ENCODE measurements at regions not wholly inside any gene's neighbourhood (a gene's known extent, or its start where the extent isn't known, plus 50 kb on each side); places are given as distances from the start of the nearest gene placed in this dataset.

- Mint-ChIP-seq H3K4me1 (no peaks in the 10 kb centered on the region), H3K27me3 (ENCODE audit: low read depth in 3 of 3) (peaks cover 0 to 6% (median 0%) of the 10 kb centered on the region in 3 donors), H3K9me3 (peaks cover 0 to 5% (median 1%) of the 10 kb centered on the region in 6 donors), H3K27ac (peak overlapping the region in 1 of 6 donors; percentile 76), H3K4me3 (no peak overlapping the region), H3K36me3 (no peaks in the 10 kb centered on the region)
- no peak for DNase-seq
Measured at GRCh38 chr4:186481998-186482790, 73.2 kb downstream of the MTNR1A start.

- Mint-ChIP-seq H3K4me1 (no peaks in the 10 kb centered on the region), H3K9me3 (peaks cover 0 to 6% (median 0%) of the 10 kb centered on the region in 6 donors), H3K27ac (no peak overlapping the region), H3K4me3 (no peak overlapping the region), H3K27me3 (ENCODE audit: low read depth in 3 of 3) (peaks cover 0 to 1% (median 1%) of the 10 kb centered on the region in 3 donors), H3K36me3 (no peaks in the 10 kb centered on the region)
- no peak for DNase-seq
Measured at GRCh38 chr4:186475202-186475601, 80.2 kb downstream of the MTNR1A start.

GRCh38 chr4:186473933-186474332 lies 81.4 kb downstream of the MTNR1A start:
- Mint-ChIP-seq H3K4me1 (no peaks in the 10 kb centered on the region), H3K36me3 (no peaks in the 10 kb centered on the region)

GRCh38 chr4:186472948-186473347 lies 82.4 kb downstream of the MTNR1A start:
- H3K27ac Mint-ChIP-seq = no peak overlapping the region
- no peak for DNase-seq
- peaks cover 0 to 8% (median 0%) of the 10 kb centered on the region in 6 donors for H3K9me3 Mint-ChIP-seq
- H3K4me1 Mint-ChIP-seq = no peaks in the 10 kb centered on the region
- no peak overlapping the region for H3K4me3 Mint-ChIP-seq
- H3K27me3 Mint-ChIP-seq (ENCODE audit: low read depth in 3 of 3) = peaks cover 1 to 3% (median 2%) of the 10 kb centered on the region in 3 donors
- no peaks in the 10 kb centered on the region for H3K36me3 Mint-ChIP-seq

More at GRCh38 chr4:186473933-186474332, 81.4 kb downstream of the MTNR1A start:
- H3K4me3 Mint-ChIP-seq = no peak overlapping the region
- H3K27ac Mint-ChIP-seq = no peak overlapping the region
- DNase-seq = no peak
- H3K27me3 Mint-ChIP-seq (ENCODE audit: low read depth in 3 of 3) = peaks cover 1 to 3% (median 2%) of the 10 kb centered on the region in 3 donors
- peaks cover 0 to 8% (median 0%) of the 10 kb centered on the region in 6 donors for H3K9me3 Mint-ChIP-seq

GRCh38 chr4:186471441-186471840 lies 83.9 kb downstream of the MTNR1A start:
- Mint-ChIP-seq H3K36me3 (no peaks in the 10 kb centered on the region), H3K27ac (no peak overlapping the region), H3K27me3 (ENCODE audit: low read depth in 3 of 3) (peaks cover 1 to 5% (median 2%) of the 10 kb centered on the region in 3 donors), H3K9me3 (peaks cover 0 to 8% (median 0%) of the 10 kb centered on the region in 6 donors), H3K4me1 (no peaks in the 10 kb centered on the region), H3K4me3 (no peak overlapping the region)
- DNase-seq = no peak

GRCh38 chr4:186458050-186458449 lies 97.3 kb downstream of the MTNR1A start:
- Mint-ChIP-seq H3K4me1 (no peaks in the 10 kb centered on the region), H3K27me3 (ENCODE audit: low read depth in 3 of 3) (peaks cover 0 to 3% (median 2%) of the 10 kb centered on the region in 3 donors), H3K9me3 (peaks cover 0 to 15% (median 3%) of the 10 kb centered on the region in 6 donors), H3K36me3 (no peaks in the 10 kb centered on the region), H3K27ac (no peak overlapping the region), H3K4me3 (no peak overlapping the region)
- no peak for DNase-seq

- Mint-ChIP-seq H3K4me1 (no peaks in the 10 kb centered on the region), H3K36me3 (peaks cover 0 to 9% (median 6%) of the 10 kb centered on the region in 3 donors), H3K9me3 (peaks cover 11 to 43% (median 32%) of the 10 kb centered on the region in 6 donors), H3K4me3 (no peak overlapping the region), H3K27ac (no peak overlapping the region), H3K27me3 (ENCODE audit: low read depth in 3 of 3) (peaks cover 0 to 4% (median 0%) of the 10 kb centered on the region in 3 donors)
- DNase-seq = no peak
Measured at GRCh38 chr4:186451982-186452381, 103.4 kb downstream of the MTNR1A start.

- no peak for DNase-seq
- Mint-ChIP-seq H3K27me3 (ENCODE audit: low read depth in 3 of 3) (peaks cover 0 to 4% (median 0%) of the 10 kb centered on the region in 3 donors), H3K36me3 (peaks cover 0 to 9% (median 6%) of the 10 kb centered on the region in 3 donors), H3K4me1 (no peaks in the 10 kb centered on the region), H3K9me3 (peaks cover 13 to 43% (median 33%) of the 10 kb centered on the region in 6 donors), H3K4me3 (no peak overlapping the region), H3K27ac (no peak overlapping the region)
Measured at GRCh38 chr4:186449954-186450353, 105.4 kb downstream of the MTNR1A start.

- DNase-seq = no peak
- no peak overlapping the region for H3K27ac Mint-ChIP-seq
- no peaks in the 10 kb centered on the region for H3K4me1 Mint-ChIP-seq
- H3K4me3 Mint-ChIP-seq = no peak overlapping the region
- H3K9me3 Mint-ChIP-seq = peaks cover 6 to 17% (median 10%) of the 10 kb centered on the region in 6 donors
- H3K27me3 Mint-ChIP-seq (ENCODE audit: low read depth in 3 of 3) = peaks cover 0 to 2% (median 0%) of the 10 kb centered on the region in 3 donors
- H3K36me3 Mint-ChIP-seq = peaks cover 0 to 4% (median 0%) of the 10 kb centered on the region in 3 donors
Measured at GRCh38 chr4:186445040-186445439, 110.3 kb downstream of the MTNR1A start.

GRCh38 chr4:186441502-186441901 lies 113.9 kb downstream of the MTNR1A start:
- H3K4me3 Mint-ChIP-seq = no peak overlapping the region
- no peak for DNase-seq
- no peaks in the 10 kb centered on the region for H3K36me3 Mint-ChIP-seq
- peaks cover 0 to 3% (median 0%) of the 10 kb centered on the region in 3 donors for H3K27me3 Mint-ChIP-seq (ENCODE audit: low read depth in 3 of 3)
- H3K9me3 Mint-ChIP-seq = peaks cover 3 to 13% (median 6%) of the 10 kb centered on the region in 6 donors
- no peak overlapping the region for H3K27ac Mint-ChIP-seq
- H3K4me1 Mint-ChIP-seq = no peaks in the 10 kb centered on the region

- peaks cover 0 to 5% (median 3%) of the 10 kb centered on the region in 6 donors for H3K9me3 Mint-ChIP-seq
- no peak overlapping the region for H3K27ac Mint-ChIP-seq
- H3K4me1 Mint-ChIP-seq = no peaks in the 10 kb centered on the region
- H3K36me3 Mint-ChIP-seq = no peaks in the 10 kb centered on the region
- DNase-seq = no peak
- H3K4me3 Mint-ChIP-seq = no peak overlapping the region
- H3K27me3 Mint-ChIP-seq (ENCODE audit: low read depth in 3 of 3) = peaks cover 0 to 2% (median 0%) of the 10 kb centered on the region in 3 donors
Measured at GRCh38 chr4:186428481-186428880, 126.9 kb downstream of the MTNR1A start.

GRCh38 chr4:186424745-186425144 lies 130.6 kb downstream of the MTNR1A start:
- DNase-seq = no peak
- Mint-ChIP-seq H3K9me3 (peaks cover 0 to 5% (median 0%) of the 10 kb centered on the region in 6 donors), H3K4me1 (no peaks in the 10 kb centered on the region), H3K4me3 (no peak overlapping the region), H3K27ac (no peak overlapping the region), H3K27me3 (ENCODE audit: low read depth in 3 of 3) (peaks cover 0 to 2% (median 0%) of the 10 kb centered on the region in 3 donors), H3K36me3 (no peaks in the 10 kb centered on the region)

GRCh38 chr4:186422296-186422695 lies 133.1 kb downstream of the MTNR1A start:
- Mint-ChIP-seq H3K9me3 (peaks cover 0 to 5% (median 0%) of the 10 kb centered on the region in 6 donors), H3K27me3 (ENCODE audit: low read depth in 3 of 3) (peaks cover 0 to 2% (median 1%) of the 10 kb centered on the region in 3 donors), H3K27ac (no peak overlapping the region), H3K4me1 (no peaks in the 10 kb centered on the region), H3K36me3 (no peaks in the 10 kb centered on the region), H3K4me3 (no peak overlapping the region)
- no peak for DNase-seq

GRCh38 chr4:186416451-186417060 lies 138.8 kb downstream of the MTNR1A start:
- H3K27ac Mint-ChIP-seq = no peak overlapping the region
- no peak overlapping the region for H3K4me3 Mint-ChIP-seq
- H3K36me3 Mint-ChIP-seq = no peaks in the 10 kb centered on the region

More at GRCh38 chr4:186416451-186417060, 138.8 kb downstream of the MTNR1A start:
- H3K27me3 Mint-ChIP-seq (ENCODE audit: low read depth in 3 of 3) = peaks cover 0 to 5% (median 1%) of the 10 kb centered on the region in 3 donors
- peaks cover 0 to 4% (median 0%) of the 10 kb centered on the region in 6 donors for H3K9me3 Mint-ChIP-seq
- DNase-seq = no peak
- no peaks in the 10 kb centered on the region for H3K4me1 Mint-ChIP-seq
